Stomach (tissue), 4 donors: ENCODE measurements at regions not wholly inside any gene's neighbourhood (a gene's known extent, or its start where the extent isn't known, plus 50 kb on each side); places are given as distances from the start of the nearest gene placed in this dataset.

ENCODE experiments used
- EP300 ChIP-seq: sonication (generic); formaldehyde crosslinking; IDR thresholded peaks from one replicate; pipeline ENCODE4 v1.6.1; 2017; ENCODE audit warnings: antibody characterized with exemption
- POLR2AphosphoS5 ChIP-seq, 3 donors: sonication (generic); formaldehyde crosslinking; IDR thresholded peaks; one replicate each; pipeline ENCODE4 v1.6.1; 2016; ENCODE audit warnings: antibody characterized with exemption in 3 of 3
- TF ChIP-seq, protein P1 (sequence below), 7 experiments: fragments of 450-650 bp in 4 of 7; fragments of 200-600 bp in 3 of 7; sonication (generic) in 3 of 7; IDR thresholded peaks; one replicate each; pipeline ENCODE4 v1.5.1; 2016 to 2019; ENCODE audit warnings: antibody characterized with exemption in 7 of 7, control low read depth in 2 of 7, mild to moderate bottlenecking in 1 of 7

DNA sequence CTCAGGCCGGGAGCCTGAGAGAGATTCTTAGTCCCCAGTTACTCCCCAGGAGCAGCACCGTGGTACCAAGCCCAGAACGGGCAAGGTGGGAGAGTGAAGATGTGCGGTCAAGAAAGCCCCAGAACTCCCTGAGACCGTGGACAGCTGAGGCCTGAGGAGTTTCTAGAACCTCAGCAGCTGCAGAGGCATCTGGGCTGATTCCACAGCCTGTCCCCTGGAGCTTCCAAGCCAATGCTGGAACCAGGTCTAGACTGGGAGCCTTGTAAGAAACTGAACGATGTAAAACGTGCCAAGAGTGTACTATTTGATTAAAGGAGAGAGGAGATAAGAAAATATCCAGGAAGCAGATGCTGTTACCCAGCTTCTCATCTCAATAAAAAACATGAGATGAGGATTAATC is 366.3 kb downstream of the TNS3 start:
- TF ChIP-seq, protein P1, sequence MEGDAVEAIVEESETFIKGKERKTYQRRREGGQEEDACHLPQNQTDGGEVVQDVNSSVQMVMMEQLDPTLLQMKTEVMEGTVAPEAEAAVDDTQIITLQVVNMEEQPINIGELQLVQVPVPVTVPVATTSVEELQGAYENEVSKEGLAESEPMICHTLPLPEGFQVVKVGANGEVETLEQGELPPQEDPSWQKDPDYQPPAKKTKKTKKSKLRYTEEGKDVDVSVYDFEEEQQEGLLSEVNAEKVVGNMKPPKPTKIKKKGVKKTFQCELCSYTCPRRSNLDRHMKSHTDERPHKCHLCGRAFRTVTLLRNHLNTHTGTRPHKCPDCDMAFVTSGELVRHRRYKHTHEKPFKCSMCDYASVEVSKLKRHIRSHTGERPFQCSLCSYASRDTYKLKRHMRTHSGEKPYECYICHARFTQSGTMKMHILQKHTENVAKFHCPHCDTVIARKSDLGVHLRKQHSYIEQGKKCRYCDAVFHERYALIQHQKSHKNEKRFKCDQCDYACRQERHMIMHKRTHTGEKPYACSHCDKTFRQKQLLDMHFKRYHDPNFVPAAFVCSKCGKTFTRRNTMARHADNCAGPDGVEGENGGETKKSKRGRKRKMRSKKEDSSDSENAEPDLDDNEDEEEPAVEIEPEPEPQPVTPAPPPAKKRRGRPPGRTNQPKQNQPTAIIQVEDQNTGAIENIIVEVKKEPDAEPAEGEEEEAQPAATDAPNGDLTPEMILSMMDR (IDR thresholded peaks at IDR 0.05): no peak
- TF ChIP-seq POLR2AphosphoS5 (IDR thresholded peaks at IDR 0.05) (no peak), EP300 (no peak)
